GM23338 (cell line): ENCODE measurements at regions not wholly inside any gene's neighbourhood (a gene's known extent, or its start where the extent isn't known, plus 50 kb on each side); places are given as distances from the start of the nearest gene placed in this dataset.
A peak's percentile ranks its signal among the peaks of the same experiment; 100 is the strongest.

Experiments
- ATAC-seq: fragments of 200-7000 bp; cut with Tn5 transposase; 3 replicates; pipeline ENCODE4 v1.9.1; 2020
- DNase-seq: peaks from one replicate; pipeline ENCODE4 v3.0.0-alpha.2; 2015; ENCODE audit warnings: low spot score
- H2AFZ ChIP-seq: fragments of 200-600 bp; sonication (generic); 2 replicates; pipeline ENCODE4 v1.8.0; 2016; ENCODE audit warnings: antibody characterized with exemption, mild to moderate bottlenecking, moderate library complexity
- H3F3A ChIP-seq: fragments of 200-600 bp; sonication (generic); replicated peaks from 2 replicates; pipeline ENCODE4 v1.8.0; 2017; ENCODE audit warnings: antibody characterized with exemption, mixed run types, low read depth
- H3K27ac ChIP-seq: fragments of 200-600 bp; sonication (generic); 2 replicates; pipeline ENCODE4 v1.6.1; 2016; ENCODE audit warnings: low read depth
- H3K27me3 ChIP-seq: fragments of 200-600 bp; sonication (generic); 2 replicates; pipeline ENCODE4 v1.8.0; 2016; ENCODE audit warnings: mild to moderate bottlenecking, mixed run types, moderate library complexity; ENCODE audit not compliant: insufficient read depth
- H3K36me3 ChIP-seq: fragments of 200-600 bp; sonication (generic); 2 replicates; pipeline ENCODE4 v1.8.0; 2016; ENCODE audit warnings: mild to moderate bottlenecking; ENCODE audit not compliant: insufficient read depth
- H3K4me1 ChIP-seq: fragments of 200-600 bp; sonication (generic); 2 replicates; pipeline ENCODE4 v1.8.0; 2016; ENCODE audit warnings: mild to moderate bottlenecking, moderate library complexity; ENCODE audit not compliant: insufficient read depth
- H3K4me2 ChIP-seq: fragments of 200-600 bp; sonication (generic); 2 replicates; pipeline ENCODE4 v1.7.1; 2017; ENCODE audit warnings: mixed run types
- H3K4me3 ChIP-seq: fragments of 200-600 bp; sonication (generic); 2 replicates; pipeline ENCODE4 v1.6.1; 2016; ENCODE audit warnings: mixed run types
- H3K79me2 ChIP-seq: fragments of 200-600 bp; sonication (generic); replicated peaks from 2 replicates; pipeline ENCODE4 v1.8.0; 2017; ENCODE audit warnings: mild to moderate bottlenecking; ENCODE audit not compliant: insufficient read depth
- H3K9me2 ChIP-seq: fragments of 200-600 bp; sonication (generic); 2 replicates; pipeline ENCODE4 v1.8.0; 2017; ENCODE audit not compliant: insufficient read depth
- H4K20me1 ChIP-seq: fragments of 200-600 bp; sonication (generic); replicated peaks from 2 replicates; pipeline ENCODE4 v1.8.0; 2017; ENCODE audit warnings: mild to moderate bottlenecking; ENCODE audit not compliant: insufficient read depth
- H3K27ac Mint-ChIP-seq: 2 replicates; pipeline ENCODE4 v1.8.0; 2020; ENCODE audit warnings: inconsistent platforms, mild to moderate bottlenecking, moderate library complexity, mixed read lengths
- H3K27me3 Mint-ChIP-seq: 3 replicates; pipeline ENCODE4 v1.8.0; 2022; ENCODE audit warnings: low read depth, mild to moderate bottlenecking, moderate library complexity, mixed read lengths, inconsistent platforms; ENCODE audit not compliant: insufficient read depth, poor library complexity
- H3K36me3 Mint-ChIP-seq: 3 replicates; pipeline ENCODE4 v1.8.0; 2021; ENCODE audit warnings: low read depth, mild to moderate bottlenecking, inconsistent platforms, moderate library complexity, mixed read lengths
- H3K4me1 Mint-ChIP-seq: 3 replicates; pipeline ENCODE4 v1.8.0; 2020; ENCODE audit warnings: mild to moderate bottlenecking, inconsistent platforms, mixed read lengths
- H3K4me3 Mint-ChIP-seq: 3 replicates; pipeline ENCODE4 v1.8.0; 2021; ENCODE audit warnings: moderate library complexity, mild to moderate bottlenecking, inconsistent platforms, mixed read lengths
- H3K9me3 Mint-ChIP-seq: 3 replicates; pipeline ENCODE4 v1.8.0; 2020; ENCODE audit warnings: moderate library complexity, mild to moderate bottlenecking, inconsistent platforms, mixed read lengths
- CTCF ChIP-seq, 2 experiments: fragments of 200-600 bp in 1 of 2; sonication (generic) in 1 of 2; conservative IDR thresholded peaks; 2 replicates each; pipeline versions ENCODE4 v1.5.1 to v1.6.1; 2016 to 2017; ENCODE audit warnings: antibody characterized with exemption in 2 of 2, low read depth in 2 of 2, mild to moderate bottlenecking in 2 of 2, moderate library complexity in 1 of 2
- EZH2 ChIP-seq: fragments of 200-600 bp; sonication (generic); IDR thresholded peaks from one replicate; pipeline ENCODE4 v1.8.0; 2017; ENCODE audit warnings: antibody characterized with exemption, mild to moderate bottlenecking, low read depth; ENCODE audit not compliant: unreplicated experiment
- EZH2phosphoT487 ChIP-seq: fragments of 200-600 bp; sonication (generic); IDR thresholded peaks from one replicate; pipeline ENCODE4 v1.8.1; 2018; ENCODE audit warnings: antibody characterized with exemption; ENCODE audit not compliant: unreplicated experiment
- POLR2AphosphoS5 ChIP-seq: IDR thresholded peaks from 2 replicates; pipeline ENCODE4 v1.6.1; 2016; ENCODE audit warnings: antibody characterized with exemption, low read depth
- STAT1 ChIP-seq: IDR thresholded peaks from one replicate; pipeline ENCODE4 v1.6.1; 2016; ENCODE audit warnings: antibody characterized with exemption; ENCODE audit not compliant: unreplicated experiment
- ZNF114 ChIP-seq: fragments of 250-450 bp; sonication (Bioruptor Pico); IDR thresholded peaks from 2 replicates; pipeline ENCODE4 v1.5.0; 2020; ENCODE audit warnings: mild to moderate bottlenecking, moderate library complexity
- TF ChIP-seq, protein P1 (sequence below): IDR thresholded peaks from one replicate; pipeline ENCODE4 v1.6.1; 2018; ENCODE audit warnings: antibody characterized with exemption; ENCODE audit not compliant: unreplicated experiment
- TF ChIP-seq, protein P2 (sequence below): IDR thresholded peaks from 2 replicates; pipeline ENCODE4 v1.6.1; 2016; ENCODE audit warnings: antibody characterized with exemption

DNA sequence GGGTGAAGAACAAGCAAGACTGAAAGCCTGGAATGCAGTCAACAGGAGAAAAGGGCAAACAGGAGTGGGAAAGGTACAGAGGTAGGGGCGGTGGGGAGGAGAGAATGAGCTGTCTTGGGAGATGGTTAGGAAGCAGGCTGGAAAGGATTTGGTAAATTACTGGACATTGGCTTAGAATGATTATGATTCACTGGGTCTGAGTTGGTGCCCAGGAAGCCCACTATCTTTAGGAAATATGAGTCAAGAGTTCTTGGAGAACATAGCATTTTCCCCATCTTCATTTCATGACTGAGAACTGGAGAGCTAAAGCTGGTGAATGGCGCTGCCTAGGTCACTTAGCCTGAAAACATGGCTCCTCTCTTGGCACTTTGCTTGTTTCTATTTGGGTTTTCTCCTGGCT lies 74.7 kb upstream of the C3orf80 start:
- H3K36me3 ChIP-seq, result no peaks in the 10 kb centered on the region
- H3K4me3 ChIP-seq, result no peak overlapping the region
- no peaks in the 10 kb centered on the region for H3K4me1 ChIP-seq
- Mint-ChIP-seq H3K36me3 (no peaks in the 10 kb centered on the region), H3K27ac (no peak overlapping the region), H3K4me3 (no peak overlapping the region), H3K4me1 (no peaks in the 10 kb centered on the region), H3K27me3 (peaks cover 2% of the 10 kb centered on the region), H3K9me3 (no peaks in the 10 kb centered on the region; the same call in 2 of the 3 replicates)
- ATAC-seq (no peak), DNase-seq (no peak)
- H3K9me2 ChIP-seq, result no peaks in the 10 kb centered on the region
- no peaks in the 10 kb centered on the region for H3K79me2 ChIP-seq
- no peaks in the 10 kb centered on the region for H3F3A ChIP-seq
- no peak overlapping the region for H3K27ac ChIP-seq
- no peak for TF ChIP-seq EZH2phosphoT487
- TF ChIP-seq STAT1, result no peak
- no peak for TF ChIP-seq EZH2
- TF ChIP-seq, protein P1, sequence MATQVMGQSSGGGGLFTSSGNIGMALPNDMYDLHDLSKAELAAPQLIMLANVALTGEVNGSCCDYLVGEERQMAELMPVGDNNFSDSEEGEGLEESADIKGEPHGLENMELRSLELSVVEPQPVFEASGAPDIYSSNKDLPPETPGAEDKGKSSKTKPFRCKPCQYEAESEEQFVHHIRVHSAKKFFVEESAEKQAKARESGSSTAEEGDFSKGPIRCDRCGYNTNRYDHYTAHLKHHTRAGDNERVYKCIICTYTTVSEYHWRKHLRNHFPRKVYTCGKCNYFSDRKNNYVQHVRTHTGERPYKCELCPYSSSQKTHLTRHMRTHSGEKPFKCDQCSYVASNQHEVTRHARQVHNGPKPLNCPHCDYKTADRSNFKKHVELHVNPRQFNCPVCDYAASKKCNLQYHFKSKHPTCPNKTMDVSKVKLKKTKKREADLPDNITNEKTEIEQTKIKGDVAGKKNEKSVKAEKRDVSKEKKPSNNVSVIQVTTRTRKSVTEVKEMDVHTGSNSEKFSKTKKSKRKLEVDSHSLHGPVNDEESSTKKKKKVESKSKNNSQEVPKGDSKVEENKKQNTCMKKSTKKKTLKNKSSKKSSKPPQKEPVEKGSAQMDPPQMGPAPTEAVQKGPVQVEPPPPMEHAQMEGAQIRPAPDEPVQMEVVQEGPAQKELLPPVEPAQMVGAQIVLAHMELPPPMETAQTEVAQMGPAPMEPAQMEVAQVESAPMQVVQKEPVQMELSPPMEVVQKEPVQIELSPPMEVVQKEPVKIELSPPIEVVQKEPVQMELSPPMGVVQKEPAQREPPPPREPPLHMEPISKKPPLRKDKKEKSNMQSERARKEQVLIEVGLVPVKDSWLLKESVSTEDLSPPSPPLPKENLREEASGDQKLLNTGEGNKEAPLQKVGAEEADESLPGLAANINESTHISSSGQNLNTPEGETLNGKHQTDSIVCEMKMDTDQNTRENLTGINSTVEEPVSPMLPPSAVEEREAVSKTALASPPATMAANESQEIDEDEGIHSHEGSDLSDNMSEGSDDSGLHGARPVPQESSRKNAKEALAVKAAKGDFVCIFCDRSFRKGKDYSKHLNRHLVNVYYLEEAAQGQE, result no peak
- no peak for TF ChIP-seq POLR2AphosphoS5
- no peaks in the 10 kb centered on the region for H4K20me1 ChIP-seq
- H2AFZ ChIP-seq, result 0 out of 2 replicates have a peak overlapping the region, but pooled peaks have one; percentile 32
- H3K4me2 ChIP-seq, result no peak overlapping the region
- no peaks in the 10 kb centered on the region for H3K27me3 ChIP-seq

DNA sequence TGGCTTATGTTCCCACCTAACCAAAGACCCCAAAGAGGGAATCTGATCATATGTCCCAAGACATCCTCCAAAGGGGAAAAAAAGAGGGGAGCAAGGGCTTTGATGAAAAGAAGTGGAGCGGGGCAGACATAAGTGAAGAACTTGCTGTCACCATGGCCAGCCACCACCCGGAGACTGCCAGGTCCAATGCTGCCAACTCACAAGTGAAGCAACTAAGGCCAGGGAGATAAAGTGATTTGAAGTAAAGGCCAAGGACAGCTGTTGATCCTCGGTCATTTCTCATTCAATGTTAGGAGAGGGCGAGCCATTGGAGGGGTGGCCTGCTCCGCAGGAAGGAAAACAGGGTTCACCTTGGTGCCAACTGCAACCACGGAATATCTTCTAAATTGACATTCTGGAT lies 72.6 kb upstream of the C3orf80 start:
- TF ChIP-seq, protein P2, sequence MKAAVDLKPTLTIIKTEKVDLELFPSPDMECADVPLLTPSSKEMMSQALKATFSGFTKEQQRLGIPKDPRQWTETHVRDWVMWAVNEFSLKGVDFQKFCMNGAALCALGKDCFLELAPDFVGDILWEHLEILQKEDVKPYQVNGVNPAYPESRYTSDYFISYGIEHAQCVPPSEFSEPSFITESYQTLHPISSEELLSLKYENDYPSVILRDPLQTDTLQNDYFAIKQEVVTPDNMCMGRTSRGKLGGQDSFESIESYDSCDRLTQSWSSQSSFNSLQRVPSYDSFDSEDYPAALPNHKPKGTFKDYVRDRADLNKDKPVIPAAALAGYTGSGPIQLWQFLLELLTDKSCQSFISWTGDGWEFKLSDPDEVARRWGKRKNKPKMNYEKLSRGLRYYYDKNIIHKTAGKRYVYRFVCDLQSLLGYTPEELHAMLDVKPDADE, result no peak
- TF ChIP-seq ZNF114, result no peak
- TF ChIP-seq, protein P1, result no peak
- no peak for TF ChIP-seq STAT1
- no peak for TF ChIP-seq POLR2AphosphoS5
- no peak for TF ChIP-seq CTCF (conservative IDR thresholded peaks at IDR 0.05; ENCODE audit: low read depth in 2 of 2)
- no peak for TF ChIP-seq EZH2
- no peak overlapping the region for H3K27ac Mint-ChIP-seq
- no peaks in the 10 kb centered on the region for H3K4me1 Mint-ChIP-seq
- H3K4me3 Mint-ChIP-seq, result no peak overlapping the region
- Histone ChIP-seq H3F3A (no peaks in the 10 kb centered on the region), H3K4me1 (no peaks in the 10 kb centered on the region), H2AFZ (no peak overlapping the region), H4K20me1 (no peaks in the 10 kb centered on the region), H3K36me3 (no peaks in the 10 kb centered on the region), H3K79me2 (no peaks in the 10 kb centered on the region), H3K27me3 (no peaks in the 10 kb centered on the region), H3K27ac (no peak overlapping the region), H3K9me2 (no peaks in the 10 kb centered on the region), H3K4me3 (no peak overlapping the region), H3K4me2 (no peak overlapping the region)
- no peaks in the 10 kb centered on the region for H3K36me3 Mint-ChIP-seq
- ATAC-seq, result no peak
- peaks cover 2% of the 10 kb centered on the region for H3K27me3 Mint-ChIP-seq
- no peak for DNase-seq
- no peaks in the 10 kb centered on the region for H3K9me3 Mint-ChIP-seq
